ENCODE measurements at regions not wholly inside any gene's neighbourhood (a gene's known extent, or its start where the extent isn't known, plus 50 kb on each side); places are given as distances from the start of the nearest gene placed in this dataset.

DNA sequence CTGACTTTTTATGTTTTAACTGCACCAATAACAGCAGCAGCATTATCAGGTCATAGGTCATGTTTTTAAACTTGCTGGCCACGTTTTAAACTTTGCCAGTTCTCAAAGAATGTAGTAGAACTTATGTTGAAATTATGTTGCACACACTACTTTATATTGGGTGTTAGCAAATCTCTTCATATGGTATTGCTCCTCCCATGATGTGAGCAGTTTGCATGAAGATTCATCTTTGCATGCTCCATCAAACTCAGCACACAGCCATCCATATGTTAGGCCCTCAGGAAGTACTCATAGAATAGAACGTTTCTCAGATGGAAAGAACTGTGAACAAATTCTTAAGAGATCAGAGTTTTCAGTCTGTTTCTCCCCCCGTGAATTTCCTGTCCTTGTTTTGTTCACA, 128.6 kb upstream of the MAP9 start:
- TF ChIP-seq, protein P1, sequence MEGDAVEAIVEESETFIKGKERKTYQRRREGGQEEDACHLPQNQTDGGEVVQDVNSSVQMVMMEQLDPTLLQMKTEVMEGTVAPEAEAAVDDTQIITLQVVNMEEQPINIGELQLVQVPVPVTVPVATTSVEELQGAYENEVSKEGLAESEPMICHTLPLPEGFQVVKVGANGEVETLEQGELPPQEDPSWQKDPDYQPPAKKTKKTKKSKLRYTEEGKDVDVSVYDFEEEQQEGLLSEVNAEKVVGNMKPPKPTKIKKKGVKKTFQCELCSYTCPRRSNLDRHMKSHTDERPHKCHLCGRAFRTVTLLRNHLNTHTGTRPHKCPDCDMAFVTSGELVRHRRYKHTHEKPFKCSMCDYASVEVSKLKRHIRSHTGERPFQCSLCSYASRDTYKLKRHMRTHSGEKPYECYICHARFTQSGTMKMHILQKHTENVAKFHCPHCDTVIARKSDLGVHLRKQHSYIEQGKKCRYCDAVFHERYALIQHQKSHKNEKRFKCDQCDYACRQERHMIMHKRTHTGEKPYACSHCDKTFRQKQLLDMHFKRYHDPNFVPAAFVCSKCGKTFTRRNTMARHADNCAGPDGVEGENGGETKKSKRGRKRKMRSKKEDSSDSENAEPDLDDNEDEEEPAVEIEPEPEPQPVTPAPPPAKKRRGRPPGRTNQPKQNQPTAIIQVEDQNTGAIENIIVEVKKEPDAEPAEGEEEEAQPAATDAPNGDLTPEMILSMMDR (conservative IDR thresholded peaks at IDR 0.05; ENCODE audit: low read length): no peak
- no peak for TF ChIP-seq EZH2phosphoT487 (IDR thresholded peaks at IDR 0.05; ENCODE audit: borderline replicate concordance, low read depth, low read length)

All from OCI-LY7 (cell line).